GM12878 (cell line): ENCODE measurements at regions not wholly inside any gene's neighbourhood (a gene's known extent, or its start where the extent isn't known, plus 50 kb on each side); places are given as distances from the start of the nearest gene placed in this dataset.

Source experiments
- ATAC-seq: fragments of 200-7000 bp; cut with Tn5 transposase; 3 replicates; pipeline ENCODE4 v1.9.1; 2020; ENCODE audit warnings: mild to moderate bottlenecking, moderate library complexity
- BruUV-seq: library from RNA; stranded (reverse); fragments of 400-500 nt; replicated peaks from 2 replicates; lab custom pipeline; 2021; lab: Mats Ljungman, UMichigan
- CTCF ChIA-PET: fragments of 300-600 bp; sonication (Branson Sonifier 250); formaldehyde crosslinking; extraction: SDS; loops from one replicate; lab custom pipeline; 2021; ENCODE audit warnings: inconsistent platforms; lab: Yijun Ruan, JAX
- POLR2A ChIA-PET: fragments of 350-600 bp; formaldehyde crosslinking; extraction: SDS; loops from one replicate; lab custom pipeline; 2021; ENCODE audit warnings: inconsistent platforms; lab: Charles Lee
- RAD21 ChIA-PET: fragments of 300-600 bp; sonication (Branson Sonifier 250); formaldehyde crosslinking; loops from one replicate; lab custom pipeline; 2023; ENCODE audit warnings: antibody characterized with exemption; ENCODE audit not compliant: unreplicated experiment; lab: Charles Lee
- SMC1A ChIA-PET: fragments of 300-600 bp; sonication (Branson Sonifier 250); formaldehyde crosslinking; loops from one replicate; lab custom pipeline; 2023; ENCODE audit not compliant: unreplicated experiment, uncharacterized antibody; lab: Charles Lee
- DNase-seq: peaks from one replicate; pipeline ENCODE4 v3.0.0-alpha.2; 2011; ENCODE audit warnings: low read depth, low spot score
- FAIRE-seq: peaks from 3 replicates; lab custom pipeline; 2011; peaks lifted over from hg19 to GRCh38; lab: Jason Lieb, UNC
- H2AFZ ChIP-seq: 2 replicates; pipeline ENCODE4 v1.6.0; 2011; ENCODE audit warnings: low read depth, low read length, control low read depth; ENCODE audit not compliant: control insufficient read depth
- H3K27ac ChIP-seq: 2 replicates; pipeline ENCODE4 v1.5.1; 2011; ENCODE audit warnings: control low read depth; ENCODE audit not compliant: control insufficient read depth, insufficient read depth
- H3K27me3 ChIP-seq, 2 experiments: replicated peaks in 1 of 2; 2 replicates each; pipeline versions ENCODE4 v1.6.0 to v1.6.1; 2011; ENCODE audit warnings: low read length in 1 of 2; ENCODE audit not compliant: control insufficient read depth in 2 of 2, insufficient read depth in 2 of 2
- H3K36me3 ChIP-seq, 2 experiments: 2 replicates each; pipeline ENCODE4 v1.5.1; 2011; ENCODE audit warnings: low read length in 1 of 2; ENCODE audit not compliant: control insufficient read depth in 2 of 2, insufficient read depth in 2 of 2
- H3K4me1 ChIP-seq: 2 replicates; pipeline ENCODE4 v1.6.1; 2011; ENCODE audit warnings: mild to moderate bottlenecking, low read length, moderate library complexity, mixed read lengths; ENCODE audit not compliant: control insufficient read depth, insufficient read depth
- H3K4me2 ChIP-seq: 2 replicates; pipeline ENCODE4 v1.6.0; 2011; ENCODE audit warnings: control low read depth; ENCODE audit not compliant: control insufficient read depth, insufficient read depth
- H3K4me3 ChIP-seq: fragments of 200-600 bp; sonication (generic); 2 replicates; pipeline ENCODE4 v1.5.1; 2016
- H3K79me2 ChIP-seq: 2 replicates; pipeline ENCODE4 v1.6.0; 2011; ENCODE audit warnings: low read length; ENCODE audit not compliant: control insufficient read depth, insufficient read depth
- H3K9ac ChIP-seq: 2 replicates; pipeline ENCODE4 v1.8.0; 2011; ENCODE audit warnings: low read length, control low read depth, mixed read lengths; ENCODE audit not compliant: control insufficient read depth, insufficient read depth
- H3K9me3 ChIP-seq: replicated peaks from 3 replicates; pipeline ENCODE4 v1.5.1; 2011; ENCODE audit warnings: mild to moderate bottlenecking, low read length; ENCODE audit not compliant: control insufficient read depth, insufficient read depth
- H4K20me1 ChIP-seq: 2 replicates; pipeline ENCODE4 v1.6.0; 2011; ENCODE audit not compliant: control insufficient read depth, insufficient read depth
- ATF3 ChIP-seq: IDR thresholded peaks from 2 replicates; pipeline ENCODE4 v1.6.1; 2011; ENCODE audit warnings: low read depth, mild to moderate bottlenecking, low read length, moderate library complexity, borderline replicate concordance; ENCODE audit errors: extremely low read depth
- CHD2 ChIP-seq: IDR thresholded peaks from 2 replicates; pipeline ENCODE4 v1.6.1; 2011; ENCODE audit warnings: low read depth, low read length, improper control_type of control experiment, borderline replicate concordance
- IKZF1 ChIP-seq: fragments of 450-650 bp; conservative IDR thresholded peaks from 2 replicates; pipeline ENCODE4 v1.6.1; 2017; ENCODE audit warnings: antibody characterized with exemption, mild to moderate bottlenecking
- NKRF ChIP-seq: fragments of 450-650 bp; conservative IDR thresholded peaks from 2 replicates; pipeline ENCODE4 v1.6.1; 2017; ENCODE audit warnings: mild to moderate bottlenecking, moderate library complexity
- RFX5 ChIP-seq: IDR thresholded peaks from 2 replicates; pipeline ENCODE4 v1.6.1; 2011; ENCODE audit warnings: low read depth, low read length, improper control_type of control experiment
- RUNX3 ChIP-seq: IDR thresholded peaks from 2 replicates; pipeline ENCODE4 v1.6.1; 2012; ENCODE audit warnings: low read length, inconsistent platforms
- SPI1 ChIP-seq: IDR thresholded peaks from 2 replicates; pipeline ENCODE4 v1.6.1; 2011; ENCODE audit warnings: low read depth, mild to moderate bottlenecking, low read length, moderate library complexity, borderline replicate concordance; ENCODE audit not compliant: insufficient read depth
- SREBF1 ChIP-seq: IDR thresholded peaks from 2 replicates; pipeline ENCODE4 v1.6.1; 2012; ENCODE audit warnings: mild to moderate bottlenecking, low read length
- ZNF217 ChIP-seq: fragments of 450-650 bp; IDR thresholded peaks from 2 replicates; pipeline ENCODE4 v1.6.1; 2017; ENCODE audit warnings: antibody characterized with exemption, mild to moderate bottlenecking
- WGBS: methylation state at CpG from one replicate; pipeline ENCODE4 v1.1.6; 2016; ENCODE audit warnings: low lambda C conversion rate; ENCODE audit not compliant: insufficient replicate concordance, insufficient coverage; ENCODE audit errors: missing lambda C conversion rate; 5-methylcytosine and 5-hydroxymethylcytosine counted together
- in situ Hi-C: fragments of 300-500 bp; cut with MboI; formaldehyde crosslinking; loops from 9 replicates; pipeline ENCODE4 v1.14.3; 2018; ENCODE audit warnings: mixed read lengths
- intact Hi-C: fragments of 100-400 bp; cut with micrococcal nuclease; formaldehyde crosslinking; loops from one replicate; pipeline ENCODE4 v1.14.2; 2022; ENCODE audit not compliant: unreplicated experiment

- Histone ChIP-seq H3K36me3 (no peaks in the 10 kb centered on the region), H3K4me1 (no peaks in the 10 kb centered on the region), H3K9ac (no peak overlapping the region), H3K9me3 (no peaks in the 10 kb centered on the region), H2AFZ (no peak overlapping the region), H4K20me1 (no peaks in the 10 kb centered on the region), H3K79me2 (no peaks in the 10 kb centered on the region), H3K4me2 (no peak overlapping the region), H3K27ac (no peak overlapping the region), H3K4me3 (no peak overlapping the region), H3K27me3 (no peaks in the 10 kb centered on the region; a peak in 2 of 4 replicates)
- no peak for DNase-seq
- ChIA-PET SMC1A (no interaction called here), CTCF (interaction anchor here (2.0 kb wide), 1 partner anchor 11 kb away, joined by 8 read pairs; no protein-coding TSS in a partner anchor), RAD21 (no interaction called here), POLR2A (no interaction called here)
- TF ChIP-seq SPI1 (no peak), IKZF1 (no peak), RUNX3 (no peak), CHD2 (no peak), ZNF217 (no peak), SREBF1 (no peak), RFX5 (no peak), ATF3 (no peak), NKRF (no peak)
- in situ Hi-C loops (no loop called here), intact Hi-C loops (no loop called here)
- FAIRE-seq, result no peak
- ATAC-seq, result no peak
- BruUV-seq, result no TSS peak
- 35% methylated on average over 10 of the region's 10 CpGs for WGBS
Observed at GRCh38 chr5:10875201-10875768, 114.3 kb upstream of the DAP start.
